Trophoblast cell (in vitro differentiated cells and primary cell): ENCODE measurements at regions not wholly inside any gene's neighbourhood (a gene's known extent, or its start where the extent isn't known, plus 50 kb on each side); places are given as distances from the start of the nearest gene placed in this dataset.

Experiments used
- DNase-seq, 2 donors: peaks; one replicate each; pipeline ENCODE4 v3.0.0-alpha.2; 2016
- H2AFZ ChIP-seq: 2 replicates; pipeline ENCODE4 v1.6.1; 2013; ENCODE audit warnings: low read length, moderate library complexity, mild to moderate bottlenecking; ENCODE audit not compliant: insufficient read depth, poor library complexity
- H2AK5ac ChIP-seq: 2 replicates; pipeline ENCODE4 v1.6.1; 2013; ENCODE audit warnings: mild to moderate bottlenecking, low read length
- H2BK120ac ChIP-seq: 2 replicates; pipeline ENCODE4 v1.6.1; 2013; ENCODE audit warnings: low read length, mild to moderate bottlenecking, moderate library complexity; ENCODE audit not compliant: insufficient read depth, poor library complexity
- H2BK12ac ChIP-seq: 2 replicates; pipeline ENCODE4 v1.6.1; 2013; ENCODE audit warnings: mild to moderate bottlenecking, low read length, moderate library complexity
- H2BK5ac ChIP-seq: 2 replicates; pipeline ENCODE4 v1.6.1; 2013; ENCODE audit warnings: low read length, low read depth, moderate library complexity, mild to moderate bottlenecking; ENCODE audit not compliant: poor library complexity
- H3K14ac ChIP-seq: 2 replicates; pipeline ENCODE4 v1.6.1; 2013; ENCODE audit warnings: mild to moderate bottlenecking, low read length
- H3K18ac ChIP-seq: 2 replicates; pipeline ENCODE4 v1.6.1; 2013; ENCODE audit warnings: mild to moderate bottlenecking, low read length
- H3K23ac ChIP-seq: 2 replicates; pipeline ENCODE4 v1.6.1; 2013; ENCODE audit warnings: low read length
- H3K27ac ChIP-seq: 2 replicates; pipeline ENCODE4 v1.5.1; 2013; ENCODE audit warnings: low read depth, mild to moderate bottlenecking, inconsistent platforms, low read length, moderate library complexity
- H3K27me3 ChIP-seq: 2 replicates; pipeline ENCODE4 v1.6.1; 2013; ENCODE audit warnings: inconsistent platforms, mild to moderate bottlenecking, low read length, moderate library complexity; ENCODE audit not compliant: insufficient read depth
- H3K36me3 ChIP-seq, 2 experiments: 1 replicate in 1 of 2; 2 replicates in 1 of 2; pipeline ENCODE4 v1.6.1; 2013; ENCODE audit warnings: low read length in 2 of 2, mild to moderate bottlenecking in 2 of 2, moderate library complexity in 1 of 2; ENCODE audit not compliant: insufficient read depth in 2 of 2, control insufficient read depth in 1 of 2
- H3K4ac ChIP-seq: 2 replicates; pipeline ENCODE4 v1.6.1; 2013; ENCODE audit warnings: low read depth, mild to moderate bottlenecking, low read length, moderate library complexity
- H3K4me1 ChIP-seq, 2 experiments: 1 replicate in 1 of 2; 2 replicates in 1 of 2; pipeline ENCODE4 v1.6.1; 2013; ENCODE audit warnings: low read length in 2 of 2, mild to moderate bottlenecking in 2 of 2, moderate library complexity in 1 of 2; ENCODE audit not compliant: insufficient read depth in 2 of 2, control insufficient read depth in 1 of 2
- H3K4me2 ChIP-seq: 2 replicates; pipeline ENCODE4 v1.6.1; 2013; ENCODE audit warnings: inconsistent platforms, mild to moderate bottlenecking, low read length, moderate library complexity
- H3K4me3 ChIP-seq: 2 replicates; pipeline ENCODE4 v1.5.1; 2013; ENCODE audit warnings: mild to moderate bottlenecking, low read depth, low read length, inconsistent platforms
- H3K79me1 ChIP-seq: one replicate; pipeline ENCODE4 v1.6.1; 2013; ENCODE audit warnings: low read length
- H3K79me2 ChIP-seq: 2 replicates; pipeline ENCODE4 v1.6.1; 2013; ENCODE audit warnings: low read length, mild to moderate bottlenecking; ENCODE audit not compliant: control insufficient read depth, insufficient read depth, poor library complexity
- H3K9ac ChIP-seq: 2 replicates; pipeline ENCODE4 v1.6.1; 2013; ENCODE audit warnings: mild to moderate bottlenecking, low read length
- H3K9me3 ChIP-seq: 2 replicates; pipeline ENCODE4 v1.6.1; 2013; ENCODE audit warnings: low read depth, mild to moderate bottlenecking, control low read depth, inconsistent platforms, low read length; ENCODE audit not compliant: insufficient read depth
- H4K12ac ChIP-seq: 2 replicates; pipeline ENCODE4 v1.6.1; 2013; ENCODE audit warnings: low read depth, mild to moderate bottlenecking, low read length, moderate library complexity
- H4K8ac ChIP-seq: 2 replicates; pipeline ENCODE4 v1.6.1; 2013; ENCODE audit warnings: low read depth, mild to moderate bottlenecking, low read length, moderate library complexity
- H4K91ac ChIP-seq: one replicate; pipeline ENCODE4 v1.6.1; 2013; ENCODE audit warnings: low read depth, mild to moderate bottlenecking, low read length, moderate library complexity
- WGBS: extraction: QIAGEN DNeasy Blood & Tissue Kit; methylation state at CpG from one replicate; pipeline ENCODE4 v1.1.7; 2013; ENCODE audit warnings: missing lambda C conversion rate; ENCODE audit not compliant: insufficient read length, insufficient coverage; ENCODE audit errors: extremely low coverage; 5-methylcytosine and 5-hydroxymethylcytosine counted together

DNA sequence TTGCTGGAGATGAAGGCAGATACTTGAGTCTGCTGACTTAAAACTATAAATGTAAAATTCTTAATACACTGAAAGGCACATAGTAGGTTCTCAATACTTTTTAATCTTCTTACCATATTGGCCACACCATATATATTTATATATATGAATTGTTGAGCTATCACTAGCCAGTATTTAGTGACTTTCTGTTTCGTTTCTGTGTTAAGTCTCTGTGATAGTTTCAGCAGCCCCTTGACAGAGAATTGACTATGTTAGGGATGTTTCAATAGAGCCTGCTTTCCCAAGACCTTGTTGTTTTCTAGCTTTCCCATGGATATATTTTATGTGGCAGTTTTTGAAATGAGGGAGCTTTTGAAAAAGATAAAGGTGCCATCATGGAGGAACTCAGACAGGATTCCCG is 206.5 kb upstream of the GOT2 start:
- Histone ChIP-seq H4K12ac (no peak overlapping the region), H3K79me1 (no peaks in the 10 kb centered on the region), H3K27me3 (no peaks in the 10 kb centered on the region), H4K91ac (no peak overlapping the region), H3K79me2 (no peaks in the 10 kb centered on the region), H3K4me3 (no peak overlapping the region), H2AFZ (no peak overlapping the region), H3K14ac (no peak overlapping the region), H2BK12ac (no peak overlapping the region), H3K23ac (no peak overlapping the region), H2BK120ac (no peak overlapping the region), H3K27ac (no peak overlapping the region), H3K9me3 (no peaks in the 10 kb centered on the region), H3K4me1 (no peaks in the 10 kb centered on the region), H2BK5ac (no peak overlapping the region), H3K4me2 (no peak overlapping the region), H3K4ac (no peak overlapping the region), H3K9ac (no peak overlapping the region), H4K8ac (no peak overlapping the region), H3K36me3 (no peaks in the 10 kb centered on the region), H3K18ac (no peak overlapping the region), H2AK5ac (no peak overlapping the region)
- no CpG with 5 or more reads among the region's 2 CpGs for WGBS
- no peak for DNase-seq

GRCh38 chr16:58938811-58939210 is 204.7 kb upstream of the GOT2 start:
- DNase-seq: no peak
- no peak overlapping the region for H4K8ac ChIP-seq

GRCh38 chr16:58937661-58938060 is 203.5 kb upstream of the GOT2 start:
- no peak overlapping the region for H2BK5ac ChIP-seq
- no peak overlapping the region for H3K18ac ChIP-seq
- no peak overlapping the region for H3K27ac ChIP-seq
- H2AK5ac ChIP-seq: no peak overlapping the region
- no peak overlapping the region for H3K9ac ChIP-seq
- no peak overlapping the region for H2BK120ac ChIP-seq
- H3K14ac ChIP-seq: no peak overlapping the region
- no peaks in the 10 kb centered on the region for H3K36me3 ChIP-seq
- H3K4ac ChIP-seq: no peak overlapping the region
- H2AFZ ChIP-seq: no peak overlapping the region
- H3K4me2 ChIP-seq: no peak overlapping the region
- no peak overlapping the region for H4K91ac ChIP-seq
- H3K4me3 ChIP-seq: no peak overlapping the region
- no peaks in the 10 kb centered on the region for H3K79me1 ChIP-seq
- no CpG with 5 or more reads among the region's 5 CpGs for WGBS
- no peaks in the 10 kb centered on the region for H3K79me2 ChIP-seq
- DNase-seq: no peak
- no peak overlapping the region for H4K8ac ChIP-seq
- no peaks in the 10 kb centered on the region for H3K4me1 ChIP-seq
- H3K23ac ChIP-seq: no peak overlapping the region
- no peaks in the 10 kb centered on the region for H3K9me3 ChIP-seq
- H3K27me3 ChIP-seq: no peaks in the 10 kb centered on the region
- H2BK12ac ChIP-seq: no peak overlapping the region
- no peak overlapping the region for H4K12ac ChIP-seq

More at GRCh38 chr16:58938811-58939210, 204.7 kb upstream of the GOT2 start:
- H3K4me2 ChIP-seq: no peak overlapping the region
- no peaks in the 10 kb centered on the region for H3K79me2 ChIP-seq
- no peak overlapping the region for H2AK5ac ChIP-seq
- no peak overlapping the region for H3K18ac ChIP-seq
- no peak overlapping the region for H2BK12ac ChIP-seq
- no peak overlapping the region for H3K14ac ChIP-seq
- no peak overlapping the region for H3K27ac ChIP-seq
- no peak overlapping the region for H3K9ac ChIP-seq
- H3K79me1 ChIP-seq: no peaks in the 10 kb centered on the region
- H3K4ac ChIP-seq: no peak overlapping the region
- no peaks in the 10 kb centered on the region for H3K4me1 ChIP-seq
- no CpG with 5 or more reads among the region's 7 CpGs for WGBS
- no peak overlapping the region for H2AFZ ChIP-seq
- H3K9me3 ChIP-seq: no peaks in the 10 kb centered on the region
- no peak overlapping the region for H3K4me3 ChIP-seq
- no peak overlapping the region for H2BK120ac ChIP-seq
- no peak overlapping the region for H2BK5ac ChIP-seq
- H4K12ac ChIP-seq: no peak overlapping the region
- H4K91ac ChIP-seq: no peak overlapping the region
- H3K36me3 ChIP-seq: no peaks in the 10 kb centered on the region
- H3K27me3 ChIP-seq: no peaks in the 10 kb centered on the region
- H3K23ac ChIP-seq: no peak overlapping the region

- H3K79me1 ChIP-seq: no peaks in the 10 kb centered on the region
- H3K4ac ChIP-seq: no peak overlapping the region
- no peaks in the 10 kb centered on the region for H3K79me2 ChIP-seq
- no CpG with 5 or more reads among the region's 3 CpGs for WGBS
- DNase-seq: no peak
- H2AFZ ChIP-seq: no peak overlapping the region
- H3K4me2 ChIP-seq: no peak overlapping the region
- H3K27ac ChIP-seq: no peak overlapping the region
- no peaks in the 10 kb centered on the region for H3K36me3 ChIP-seq
- H4K12ac ChIP-seq: no peak overlapping the region
- no peak overlapping the region for H2BK5ac ChIP-seq
- H3K18ac ChIP-seq: no peak overlapping the region
- H3K4me1 ChIP-seq: no peaks in the 10 kb centered on the region
- no peak overlapping the region for H3K14ac ChIP-seq
- no peak overlapping the region for H3K23ac ChIP-seq
- no peak overlapping the region for H3K4me3 ChIP-seq
- H4K91ac ChIP-seq: no peak overlapping the region
- no peak overlapping the region for H2BK12ac ChIP-seq
- no peak overlapping the region for H2AK5ac ChIP-seq
- H4K8ac ChIP-seq: no peak overlapping the region
- H3K9ac ChIP-seq: no peak overlapping the region
- H3K27me3 ChIP-seq: no peaks in the 10 kb centered on the region
- no peak overlapping the region for H2BK120ac ChIP-seq
- H3K9me3 ChIP-seq: no peaks in the 10 kb centered on the region
Observed at GRCh38 chr16:58933186-58933585, 199.1 kb upstream of the GOT2 start.
